ENCODE measurements at regions not wholly inside any gene's neighbourhood (a gene's known extent, or its start where the extent isn't known, plus 50 kb on each side); places are given as distances from the start of the nearest gene placed in this dataset.

- H3K4me3 ChIP-seq (ENCODE audit: low read depth, low read length): no peak overlapping the region
- H3K27me3 ChIP-seq (ENCODE audit: control insufficient read depth, insufficient read depth, low read length): no peaks in the 10 kb centered on the region
- H3K9me3 ChIP-seq (ENCODE audit: control insufficient read depth, insufficient read depth, low read length): no peaks in the 10 kb centered on the region
- CTCF ChIA-PET: no interaction called here
- POLR2A ChIA-PET: no interaction called here
- no peak overlapping the region for H3K27ac ChIP-seq (ENCODE audit: low read depth, low read length)
- TF ChIP-seq CTCF (IDR thresholded peaks at IDR 0.05; ENCODE audit: low read depth, low read length): no peak
- no peak for DNase-seq (ENCODE audit: low read depth, low spot score)
Measured at GRCh38 chr5:74070766-74071165, 444.8 kb downstream of the ARHGEF28 start.

GRCh38 chr5:74069741-74070140 is 443.7 kb downstream of the ARHGEF28 start:
- no peak for DNase-seq (ENCODE audit: low read depth, low spot score)
- H3K4me3 ChIP-seq (ENCODE audit: low read depth, low read length): no peak overlapping the region
- TF ChIP-seq CTCF (IDR thresholded peaks at IDR 0.05; ENCODE audit: low read depth, low read length): no peak
- ChIA-PET CTCF (no interaction called here), POLR2A (no interaction called here)
- no peaks in the 10 kb centered on the region for H3K27me3 ChIP-seq (ENCODE audit: control insufficient read depth, insufficient read depth, low read length)
- no peak overlapping the region for H3K27ac ChIP-seq (ENCODE audit: low read depth, low read length)
- H3K9me3 ChIP-seq (ENCODE audit: control insufficient read depth, insufficient read depth, low read length): no peaks in the 10 kb centered on the region

- ChIA-PET POLR2A (no interaction called here), CTCF (no interaction called here)
- no peak for DNase-seq (ENCODE audit: low read depth, low spot score)
- H3K27ac ChIP-seq (ENCODE audit: low read depth, low read length): no peak overlapping the region
- H3K27me3 ChIP-seq (ENCODE audit: control insufficient read depth, insufficient read depth, low read length): no peaks in the 10 kb centered on the region
- no peaks in the 10 kb centered on the region for H3K9me3 ChIP-seq (ENCODE audit: control insufficient read depth, insufficient read depth, low read length)
- no peak for TF ChIP-seq CTCF (IDR thresholded peaks at IDR 0.05; ENCODE audit: low read depth, low read length)
- H3K4me3 ChIP-seq (ENCODE audit: low read depth, low read length): no peak overlapping the region
Measured at GRCh38 chr5:74067748-74068541, 441.9 kb downstream of the ARHGEF28 start.

GRCh38 chr5:74064911-74065310 is 438.9 kb downstream of the ARHGEF28 start:
- no peak overlapping the region for H3K27ac ChIP-seq (ENCODE audit: low read depth, low read length)
- H3K9me3 ChIP-seq (ENCODE audit: control insufficient read depth, insufficient read depth, low read length): no peaks in the 10 kb centered on the region
- no peaks in the 10 kb centered on the region for H3K27me3 ChIP-seq (ENCODE audit: control insufficient read depth, insufficient read depth, low read length)
- no peak for DNase-seq (ENCODE audit: low read depth, low spot score)
- CTCF ChIA-PET: no interaction called here
- TF ChIP-seq CTCF (IDR thresholded peaks at IDR 0.05; ENCODE audit: low read depth, low read length): no peak
- POLR2A ChIA-PET: no interaction called here
- H3K4me3 ChIP-seq (ENCODE audit: low read depth, low read length): no peak overlapping the region

GRCh38 chr5:74064225-74064624 is 438.2 kb downstream of the ARHGEF28 start:
- H3K27ac ChIP-seq (ENCODE audit: low read depth, low read length): no peak overlapping the region
- no peaks in the 10 kb centered on the region for H3K27me3 ChIP-seq (ENCODE audit: control insufficient read depth, insufficient read depth, low read length)
- no peak for TF ChIP-seq CTCF (IDR thresholded peaks at IDR 0.05; ENCODE audit: low read depth, low read length)
- CTCF ChIA-PET: no interaction called here
- no peak for DNase-seq (ENCODE audit: low read depth, low spot score)
- H3K9me3 ChIP-seq (ENCODE audit: control insufficient read depth, insufficient read depth, low read length): no peaks in the 10 kb centered on the region
- no peak overlapping the region for H3K4me3 ChIP-seq (ENCODE audit: low read depth, low read length)
- POLR2A ChIA-PET: no interaction called here
